ENCODE measurements at regions not wholly inside any gene's neighbourhood (a gene's known extent, or its start where the extent isn't known, plus 50 kb on each side); places are given as distances from the start of the nearest gene placed in this dataset.
A peak's percentile ranks its signal among the peaks of the same experiment; 100 is the strongest.
"Not testable (repeated sequence)": the region's sequence is repeated elsewhere in the genome, so short reads cannot be mapped to it uniquely, and the experiment has no call there.

DNA sequence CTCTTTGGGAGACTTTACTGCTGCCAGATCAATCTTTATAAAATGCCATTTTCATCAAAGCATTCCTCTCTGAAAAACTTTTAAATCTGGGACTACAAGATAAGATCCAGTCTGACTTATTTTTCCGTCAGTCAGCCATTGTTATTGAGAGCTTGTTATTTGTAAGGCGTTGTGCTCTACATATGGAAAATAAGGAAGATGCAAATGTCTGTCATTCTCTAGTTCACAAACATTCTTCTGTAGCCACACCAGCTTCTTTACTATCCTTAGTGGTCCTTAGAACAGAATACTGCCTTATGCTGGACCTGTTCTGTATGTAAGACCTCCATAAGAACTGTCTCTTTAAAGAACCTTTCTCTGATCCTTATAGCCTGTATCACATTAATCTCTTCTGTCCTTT lies 120.3 kb upstream of the NBPF19 start:
- not testable (repeated sequence) for DNase-seq (ENCODE audit: low read depth in 2 of 2, low spot score in 1 of 2)

DNA sequence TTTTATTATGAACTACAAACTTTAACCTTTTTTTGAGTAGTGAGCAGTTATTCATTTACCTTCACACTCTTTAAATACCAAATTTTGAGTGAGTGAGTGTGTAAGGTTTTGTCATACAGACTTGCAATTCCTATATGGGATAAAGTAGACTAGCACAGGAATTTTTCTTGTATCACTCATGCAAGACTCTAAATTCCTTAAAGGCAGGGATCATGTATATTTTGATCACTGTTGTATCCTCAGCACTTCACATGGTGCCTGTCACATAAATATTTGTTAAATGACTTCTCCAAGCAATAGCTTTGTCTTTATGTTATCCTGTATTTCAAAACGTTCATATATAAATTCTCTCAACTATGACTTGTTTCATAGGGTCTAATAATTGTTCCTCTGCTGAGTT lies 119.1 kb upstream of the NBPF19 start:
- DNase-seq (ENCODE audit: low read depth in 2 of 2, low spot score in 1 of 2), result not testable (repeated sequence)

DNA sequence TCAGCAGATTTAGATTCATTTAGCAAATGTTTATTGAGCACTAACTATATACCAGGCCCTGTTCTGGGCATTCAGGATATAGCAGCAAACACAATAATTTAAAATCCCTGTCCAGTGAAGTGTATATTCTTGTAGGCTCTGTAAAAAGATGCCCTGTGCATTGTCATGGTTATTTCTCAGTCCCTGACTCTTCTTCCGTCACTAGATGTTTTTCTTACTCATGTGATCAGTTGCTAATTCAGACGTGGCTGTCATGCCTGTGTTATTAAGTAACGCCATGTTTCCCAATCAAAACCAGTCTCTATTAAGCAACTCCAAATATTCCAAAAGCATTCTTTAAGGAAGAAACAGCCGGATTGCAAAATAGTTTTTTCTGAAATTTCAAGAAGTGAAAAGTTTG lies 118.7 kb upstream of the NBPF19 start:
- DNase-seq (ENCODE audit: low read depth in 2 of 2, low spot score in 1 of 2), result not testable (repeated sequence)

DNA sequence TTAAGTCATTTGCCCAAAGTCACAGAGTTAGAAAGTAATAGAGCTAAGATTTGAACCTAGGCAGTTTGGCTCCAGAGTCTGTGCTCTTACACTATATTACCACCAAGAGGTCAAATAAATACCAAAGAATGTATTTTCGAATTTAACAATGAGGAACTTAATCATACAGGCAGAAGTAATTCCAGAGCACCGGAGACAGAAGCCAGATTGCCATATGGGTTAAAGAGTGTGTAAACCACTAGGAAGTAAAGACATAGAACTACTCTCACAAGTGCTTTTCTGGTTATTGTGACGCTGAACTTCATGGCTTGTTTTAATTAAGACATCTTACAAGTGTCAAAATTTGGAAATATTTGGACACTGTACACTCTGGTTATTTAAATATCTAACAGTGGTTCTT lies 114.5 kb upstream of the NBPF19 start:
- DNase-seq (ENCODE audit: low read depth in 2 of 2, low spot score in 1 of 2), result not testable (repeated sequence)

DNA sequence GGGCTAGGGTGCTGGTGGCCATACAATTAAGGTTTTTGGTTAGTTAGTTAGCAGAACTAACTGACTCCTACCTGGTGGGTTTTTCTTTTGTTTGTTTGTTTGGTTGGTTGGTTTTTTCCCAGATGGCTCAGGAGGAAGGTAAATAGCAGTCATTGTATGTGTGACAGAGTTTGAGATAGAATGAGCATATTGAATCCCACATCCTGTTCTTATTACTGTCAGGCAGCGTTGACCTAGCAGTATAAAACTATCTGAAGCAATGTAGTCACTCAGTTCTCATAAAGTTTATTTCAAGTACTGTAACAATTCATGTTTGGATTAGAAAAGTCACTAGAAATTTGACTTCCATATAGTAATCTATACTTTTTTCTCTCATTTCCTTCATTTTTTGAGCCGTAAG lies 113.5 kb upstream of the NBPF19 start:
- not testable (repeated sequence) for DNase-seq (ENCODE audit: low read depth in 2 of 2, low spot score in 1 of 2)

DNA sequence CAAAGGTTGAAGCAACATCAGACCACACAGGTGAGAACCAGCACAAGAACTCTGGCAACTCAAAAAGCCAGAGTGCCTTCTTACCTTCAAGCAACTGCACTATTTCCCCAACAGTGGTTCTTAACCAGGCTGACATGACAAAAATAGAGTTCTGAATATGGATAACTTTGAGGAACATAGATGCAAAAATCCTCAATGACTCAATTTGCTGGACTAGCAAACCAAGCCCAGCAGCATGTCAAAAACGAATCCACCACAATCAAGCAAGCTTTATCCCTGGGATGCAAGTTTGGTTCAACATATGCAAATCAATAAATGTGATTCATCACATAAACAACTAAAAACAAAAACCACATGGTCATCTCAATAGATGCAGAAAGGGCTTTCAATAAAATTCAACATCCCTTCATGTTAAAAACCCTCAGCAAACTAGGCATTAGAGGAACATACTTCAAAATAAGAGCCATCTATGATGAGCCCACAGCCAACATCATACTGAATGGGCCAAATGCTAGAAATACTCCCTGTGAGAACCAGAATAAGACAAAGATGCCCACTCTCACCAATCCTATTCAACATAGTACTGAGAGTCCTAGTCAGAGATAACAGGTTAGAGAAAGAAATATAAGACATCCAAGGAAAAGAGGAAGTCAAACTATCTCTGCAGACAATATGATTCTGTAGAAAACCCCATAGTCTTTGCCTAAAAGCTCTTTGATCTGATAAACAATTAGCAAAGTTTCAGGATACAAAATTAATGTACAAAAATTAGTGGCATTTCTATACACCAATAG lies 110.5 kb upstream of the NBPF19 start:
- not testable (repeated sequence) for DNase-seq (ENCODE audit: low read depth in 2 of 2, low spot score in 1 of 2)

DNA sequence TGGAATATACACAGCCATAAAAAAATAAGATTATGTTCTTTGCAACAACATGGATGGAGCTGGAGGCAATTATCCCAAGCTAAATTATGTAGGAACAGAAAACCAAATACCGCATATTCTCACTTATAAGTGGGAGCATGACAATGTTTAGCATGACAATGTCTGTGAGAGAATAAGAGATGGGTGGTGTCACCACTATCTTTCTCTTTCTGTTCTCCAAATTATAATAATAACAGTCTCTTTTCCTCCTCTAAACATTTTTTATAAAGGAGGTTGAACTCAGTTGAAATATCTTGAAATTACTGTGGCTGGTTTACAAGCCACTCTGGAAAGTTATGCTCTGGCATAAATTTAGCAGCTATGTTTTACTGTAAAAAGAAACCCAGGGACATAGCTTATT lies 108.4 kb upstream of the NBPF19 start:
- not testable (repeated sequence) for DNase-seq (ENCODE audit: low read depth in 2 of 2, low spot score in 1 of 2)

- DNase-seq (ENCODE audit: low read depth in 2 of 2, low spot score in 1 of 2), result not testable (repeated sequence)
Observed at GRCh38 chr1:149367472-149368044, 107.3 kb upstream of the NBPF19 start.

DNA sequence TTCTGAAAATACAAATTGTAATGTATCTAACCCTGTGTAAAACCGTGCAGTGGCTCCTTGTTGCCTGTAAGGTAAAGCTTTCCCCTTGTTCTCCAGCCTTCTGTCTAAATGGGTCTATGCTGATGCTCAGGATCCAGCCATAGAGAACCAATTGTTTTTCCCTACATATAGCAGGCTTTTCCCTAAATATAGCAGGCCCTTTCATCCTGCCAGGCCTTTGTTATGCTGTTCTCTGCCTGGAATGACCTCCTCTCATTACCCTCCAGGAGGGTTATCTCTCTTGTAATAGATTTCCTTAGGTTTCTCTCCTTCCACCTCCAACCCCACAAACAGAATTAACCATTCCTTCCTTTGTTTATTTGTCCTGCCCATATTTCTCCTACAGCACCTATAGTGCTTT lies 106.5 kb upstream of the NBPF19 start:
- DNase-seq (ENCODE audit: low read depth in 2 of 2, low spot score in 1 of 2), result not testable (repeated sequence)

DNA sequence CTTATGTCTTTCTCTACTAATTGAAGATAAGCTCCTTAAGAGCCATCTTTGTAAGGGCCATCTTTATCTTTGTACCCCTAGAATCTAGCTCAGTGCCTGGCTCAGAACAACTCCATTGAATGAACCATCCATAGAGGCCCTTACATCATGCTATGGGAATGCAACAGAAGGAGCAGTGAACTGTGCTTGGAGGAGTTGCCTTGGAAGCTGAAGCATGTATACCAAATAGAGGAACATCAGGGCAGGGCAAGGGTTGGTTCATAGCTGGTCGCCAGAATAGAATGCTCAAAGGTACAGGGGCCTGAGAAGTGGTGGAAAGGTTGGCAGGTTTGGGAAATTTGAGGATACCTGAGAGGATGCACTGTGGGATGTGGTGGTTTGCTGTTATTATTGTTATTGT lies 105.8 kb upstream of the NBPF19 start:
- not testable (repeated sequence) for DNase-seq (ENCODE audit: low read depth in 2 of 2, low spot score in 1 of 2)

- DNase-seq (ENCODE audit: low read depth in 2 of 2, low spot score in 1 of 2), result not testable (repeated sequence)
Observed at GRCh38 chr1:149371955-149372354, 102.9 kb upstream of the NBPF19 start.

- not testable (repeated sequence) for DNase-seq (ENCODE audit: low read depth in 2 of 2, low spot score in 1 of 2)
Observed at GRCh38 chr1:149378462-149378861, 96.4 kb upstream of the NBPF19 start.

GRCh38 chr1:149390173-149390926 lies 84.5 kb upstream of the NBPF19 start:
- DNase-seq (ENCODE audit: low read depth in 2 of 2, low spot score in 1 of 2), result peak in 1 of 2 donors; percentile 34

GRCh38 chr1:149390931-149391330 lies 83.9 kb upstream of the NBPF19 start:
- DNase-seq (ENCODE audit: low read depth in 2 of 2, low spot score in 1 of 2), result not testable (repeated sequence)

GRCh38 chr1:149395802-149396201 lies 79.0 kb upstream of the NBPF19 start:
- DNase-seq (ENCODE audit: low read depth in 2 of 2, low spot score in 1 of 2), result not testable (repeated sequence)

DNA sequence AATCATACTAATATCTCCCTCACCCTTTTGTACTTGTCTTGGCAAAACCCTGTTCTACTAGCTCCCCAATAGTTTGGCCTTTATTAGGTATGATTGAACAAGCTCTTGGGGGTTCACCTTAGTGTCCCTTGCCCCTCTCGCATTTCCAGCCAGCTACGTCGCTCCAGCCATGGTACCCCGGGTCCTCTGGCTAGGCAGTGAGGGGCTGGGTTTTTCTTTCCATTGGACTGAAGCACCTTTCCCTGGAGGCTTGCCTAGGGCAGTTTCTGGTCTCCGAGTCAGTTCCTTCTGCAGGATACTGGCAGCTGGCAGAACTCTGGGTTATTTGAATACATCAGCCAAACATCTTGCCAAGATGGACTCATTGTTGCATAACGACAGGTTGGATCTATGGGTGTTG lies 76.3 kb upstream of the NBPF19 start:
- not testable (repeated sequence) for DNase-seq (ENCODE audit: low read depth in 2 of 2, low spot score in 1 of 2)

GRCh38 chr1:149408404-149408803 lies 66.4 kb upstream of the NBPF19 start:
- DNase-seq (ENCODE audit: low read depth in 2 of 2, low spot score in 1 of 2), result not testable (repeated sequence)

DNA sequence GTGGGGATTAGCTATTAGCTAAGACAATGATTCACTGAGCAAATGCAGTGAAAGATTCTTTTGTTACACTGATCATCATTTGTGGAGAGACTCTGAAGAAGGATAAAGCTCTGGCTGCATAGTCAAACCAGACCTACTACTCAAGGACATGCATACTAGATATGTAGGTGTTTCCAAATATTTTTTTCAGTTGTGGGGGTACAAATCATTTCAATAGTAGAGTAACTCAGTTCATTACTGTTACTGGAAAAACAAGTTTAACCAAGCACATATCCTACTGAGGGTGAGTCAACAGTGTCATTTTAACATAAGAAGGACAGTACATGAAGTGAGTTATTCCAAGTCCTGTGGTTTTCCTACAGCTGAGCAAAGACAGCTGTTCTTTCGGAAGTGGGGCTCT lies 59.5 kb upstream of the NBPF19 start:
- not testable (repeated sequence) for DNase-seq (ENCODE audit: low read depth in 2 of 2, low spot score in 1 of 2)

DNA sequence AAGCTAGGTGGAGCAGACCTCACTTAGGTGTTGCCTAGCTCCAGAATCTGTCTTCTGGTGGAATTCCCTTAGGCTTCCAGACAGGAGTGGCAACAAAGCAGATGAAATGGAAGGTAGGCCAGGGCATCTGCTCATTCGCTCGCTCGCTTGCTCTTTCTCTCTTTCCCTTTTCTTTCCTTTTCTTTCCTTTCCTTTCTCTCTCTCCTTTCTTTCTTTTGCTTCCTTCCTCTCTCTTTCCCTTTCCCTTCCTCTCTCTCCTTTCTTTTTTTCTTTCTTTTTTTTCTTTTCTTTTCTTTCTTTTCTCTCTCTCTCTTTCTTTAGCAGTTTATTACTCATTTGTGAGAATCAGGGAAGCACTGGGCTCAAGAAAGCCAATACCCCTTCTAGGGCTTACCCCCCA lies 56.1 kb upstream of the NBPF19 start:
- not testable (repeated sequence) for DNase-seq (ENCODE audit: low read depth in 2 of 2, low spot score in 1 of 2)

DNA sequence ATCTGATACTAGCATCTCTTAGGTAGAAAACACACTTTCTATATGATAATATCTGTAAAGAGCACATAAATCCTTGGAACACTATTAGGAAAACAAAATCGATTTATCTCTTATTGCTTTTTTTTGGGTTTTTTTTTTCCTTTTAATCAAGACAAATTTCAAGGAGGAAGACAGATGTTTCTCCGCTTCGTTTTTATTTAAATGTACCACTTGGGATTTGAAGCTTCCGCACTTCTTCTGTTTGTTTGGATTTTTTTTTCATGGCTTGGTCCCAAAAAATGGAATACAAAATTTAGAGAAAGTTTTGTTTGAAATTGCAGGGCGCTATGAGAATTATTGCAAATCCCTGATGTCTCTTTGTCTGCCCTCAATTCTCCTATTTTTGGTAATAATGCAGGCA lies 51.7 kb upstream of the NBPF19 start:
- not testable (repeated sequence) for DNase-seq (ENCODE audit: low read depth in 2 of 2, low spot score in 1 of 2)

Measured in stimulated activated CD8-positive, alpha-beta memory T cell treated with anti-CD3 and anti-CD28 coated beads, Interleukin-4, amount 100 ng/mL, for 1 hour (primary cell).